ENCODE measurements at regions not wholly inside any gene's neighbourhood (a gene's known extent, or its start where the extent isn't known, plus 50 kb on each side); places are given as distances from the start of the nearest gene placed in this dataset.
"Not testable (repeated sequence)": the region's sequence is repeated elsewhere in the genome, so short reads cannot be mapped to it uniquely, and the experiment has no call there.

DNA sequence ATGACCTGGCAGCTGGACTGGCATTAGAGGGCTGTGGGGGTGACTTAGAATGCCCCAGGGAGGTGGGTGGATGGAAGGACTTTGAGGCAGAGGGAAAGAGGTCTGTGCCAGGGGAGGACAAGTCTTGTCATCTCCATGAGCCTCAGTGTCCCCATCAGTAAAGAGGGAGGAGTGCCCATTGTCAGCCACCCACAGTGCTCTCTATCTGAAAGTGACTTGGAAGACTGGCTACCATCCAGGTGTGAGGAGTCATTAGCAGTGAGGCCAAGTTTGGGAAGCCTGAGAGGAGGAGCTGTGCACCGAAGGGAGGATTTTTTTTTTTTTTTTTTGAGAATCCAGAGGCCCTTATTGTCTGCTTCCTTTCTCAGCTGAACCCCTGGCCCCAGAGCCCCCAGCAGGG lies 136.3 kb upstream of the AKAP13 start:
- TF ChIP-seq MTA3 (IDR thresholded peaks at IDR 0.05; ENCODE audit: borderline replicate concordance, low read length); POLR2A (IDR thresholded peaks at IDR 0.05; ENCODE audit: low read depth, low read length); NBN (IDR thresholded peaks at IDR 0.05); NR2C2 (IDR thresholded peaks at IDR 0.05; ENCODE audit: borderline replicate concordance, control insufficient read depth, insufficient read length, low read depth); TAF1 (IDR thresholded peaks at IDR 0.05; ENCODE audit: borderline replicate concordance, low read depth, low read length): not testable (repeated sequence)
- TF ChIP-seq, protein P1, sequence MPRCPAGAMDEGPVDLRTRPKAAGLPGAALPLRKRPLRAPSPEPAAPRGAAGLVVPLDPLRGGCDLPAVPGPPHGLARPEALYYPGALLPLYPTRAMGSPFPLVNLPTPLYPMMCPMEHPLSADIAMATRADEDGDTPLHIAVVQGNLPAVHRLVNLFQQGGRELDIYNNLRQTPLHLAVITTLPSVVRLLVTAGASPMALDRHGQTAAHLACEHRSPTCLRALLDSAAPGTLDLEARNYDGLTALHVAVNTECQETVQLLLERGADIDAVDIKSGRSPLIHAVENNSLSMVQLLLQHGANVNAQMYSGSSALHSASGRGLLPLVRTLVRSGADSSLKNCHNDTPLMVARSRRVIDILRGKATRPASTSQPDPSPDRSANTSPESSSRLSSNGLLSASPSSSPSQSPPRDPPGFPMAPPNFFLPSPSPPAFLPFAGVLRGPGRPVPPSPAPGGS (IDR thresholded peaks at IDR 0.05; ENCODE audit: borderline replicate concordance, insufficient read depth, low read depth, low read length, poor library complexity, severe bottlenecking): not testable (repeated sequence)
- TF ChIP-seq, protein P2, sequence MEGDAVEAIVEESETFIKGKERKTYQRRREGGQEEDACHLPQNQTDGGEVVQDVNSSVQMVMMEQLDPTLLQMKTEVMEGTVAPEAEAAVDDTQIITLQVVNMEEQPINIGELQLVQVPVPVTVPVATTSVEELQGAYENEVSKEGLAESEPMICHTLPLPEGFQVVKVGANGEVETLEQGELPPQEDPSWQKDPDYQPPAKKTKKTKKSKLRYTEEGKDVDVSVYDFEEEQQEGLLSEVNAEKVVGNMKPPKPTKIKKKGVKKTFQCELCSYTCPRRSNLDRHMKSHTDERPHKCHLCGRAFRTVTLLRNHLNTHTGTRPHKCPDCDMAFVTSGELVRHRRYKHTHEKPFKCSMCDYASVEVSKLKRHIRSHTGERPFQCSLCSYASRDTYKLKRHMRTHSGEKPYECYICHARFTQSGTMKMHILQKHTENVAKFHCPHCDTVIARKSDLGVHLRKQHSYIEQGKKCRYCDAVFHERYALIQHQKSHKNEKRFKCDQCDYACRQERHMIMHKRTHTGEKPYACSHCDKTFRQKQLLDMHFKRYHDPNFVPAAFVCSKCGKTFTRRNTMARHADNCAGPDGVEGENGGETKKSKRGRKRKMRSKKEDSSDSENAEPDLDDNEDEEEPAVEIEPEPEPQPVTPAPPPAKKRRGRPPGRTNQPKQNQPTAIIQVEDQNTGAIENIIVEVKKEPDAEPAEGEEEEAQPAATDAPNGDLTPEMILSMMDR (IDR thresholded peaks at IDR 0.05 in 2 of 3, conservative IDR thresholded peaks at IDR 0.05 in 1 of 3; ENCODE audit: control insufficient read depth in 2 of 3, extremely low read depth in 1 of 3, insufficient read depth in 1 of 3, low read depth in 3 of 3, low read length in 3 of 3): not testable (repeated sequence)

All from GM12878 (cell line).